ENCODE measurements at regions not wholly inside any gene's neighbourhood (a gene's known extent, or its start where the extent isn't known, plus 50 kb on each side); places are given as distances from the start of the nearest gene placed in this dataset.
"Not testable (repeated sequence)": the region's sequence is repeated elsewhere in the genome, so short reads cannot be mapped to it uniquely, and the experiment has no call there.

DNA sequence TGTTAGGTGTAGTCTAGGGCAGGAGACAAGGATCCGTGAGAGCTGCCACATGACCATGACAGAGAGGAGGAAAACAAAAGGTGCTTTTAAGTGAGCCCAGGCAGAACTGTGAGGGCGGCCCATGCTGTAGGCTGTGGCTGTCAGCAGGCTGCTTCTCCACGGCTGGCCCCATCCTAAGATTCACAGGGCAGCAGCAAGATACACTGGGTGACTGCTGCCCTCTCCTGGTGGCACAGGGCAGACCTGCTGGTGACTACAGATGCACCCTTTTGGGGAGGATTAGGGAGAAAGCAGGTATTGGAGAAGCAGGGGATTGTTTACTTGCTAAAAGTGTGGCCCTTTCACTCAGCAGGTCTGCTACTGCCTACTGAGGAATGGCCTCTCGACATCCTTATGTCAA lies 112.2 kb upstream of the CCZ1B start:
- TF ChIP-seq, protein P1, sequence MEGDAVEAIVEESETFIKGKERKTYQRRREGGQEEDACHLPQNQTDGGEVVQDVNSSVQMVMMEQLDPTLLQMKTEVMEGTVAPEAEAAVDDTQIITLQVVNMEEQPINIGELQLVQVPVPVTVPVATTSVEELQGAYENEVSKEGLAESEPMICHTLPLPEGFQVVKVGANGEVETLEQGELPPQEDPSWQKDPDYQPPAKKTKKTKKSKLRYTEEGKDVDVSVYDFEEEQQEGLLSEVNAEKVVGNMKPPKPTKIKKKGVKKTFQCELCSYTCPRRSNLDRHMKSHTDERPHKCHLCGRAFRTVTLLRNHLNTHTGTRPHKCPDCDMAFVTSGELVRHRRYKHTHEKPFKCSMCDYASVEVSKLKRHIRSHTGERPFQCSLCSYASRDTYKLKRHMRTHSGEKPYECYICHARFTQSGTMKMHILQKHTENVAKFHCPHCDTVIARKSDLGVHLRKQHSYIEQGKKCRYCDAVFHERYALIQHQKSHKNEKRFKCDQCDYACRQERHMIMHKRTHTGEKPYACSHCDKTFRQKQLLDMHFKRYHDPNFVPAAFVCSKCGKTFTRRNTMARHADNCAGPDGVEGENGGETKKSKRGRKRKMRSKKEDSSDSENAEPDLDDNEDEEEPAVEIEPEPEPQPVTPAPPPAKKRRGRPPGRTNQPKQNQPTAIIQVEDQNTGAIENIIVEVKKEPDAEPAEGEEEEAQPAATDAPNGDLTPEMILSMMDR (IDR thresholded peaks at IDR 0.05): peak in 4 of 7 experiments; percentile 19 to 40 (median 28)
- 15 to 47% (median 19%) methylated on average over 3 to 4 of the region's 4 CpGs for WGBS, 5 donors
- H3K4me3 ChIP-seq; H3K36me3 ChIP-seq; intact Hi-C loops (cut with DNase I; ENCODE audit: low total_unique reads); H3K27me3 ChIP-seq; H3K27ac ChIP-seq; H3K9me3 ChIP-seq; H3K4me1 ChIP-seq: not testable (repeated sequence)
- peak; percentile 18 to 35 for DNase-seq

DNA sequence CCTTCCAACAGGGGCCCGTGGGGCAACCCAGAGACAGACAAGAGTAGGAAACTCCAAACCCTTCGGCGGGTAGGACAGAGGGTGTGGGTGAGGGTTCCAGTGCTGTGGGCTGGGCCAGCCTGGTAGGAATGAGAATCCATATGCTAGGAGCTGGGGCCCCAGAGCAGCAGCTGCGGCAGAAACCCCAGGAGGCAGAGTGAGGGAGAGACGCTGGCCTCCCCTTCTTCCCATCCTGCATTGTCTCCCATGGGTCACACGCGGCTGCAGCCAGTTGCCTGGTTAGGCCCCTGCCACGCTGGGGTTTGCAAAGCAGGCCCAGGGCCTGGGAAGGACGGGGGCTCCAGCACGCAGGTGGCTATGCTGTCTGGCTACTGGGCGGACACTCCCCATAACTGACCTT lies 113.1 kb upstream of the CCZ1B start:
- H3K4me3 ChIP-seq; DNase-seq; H3K36me3 ChIP-seq; H3K27me3 ChIP-seq; H3K9me3 ChIP-seq; H3K4me1 ChIP-seq; intact Hi-C loops (cut with DNase I; ENCODE audit: low total_unique reads); H3K27ac ChIP-seq: not testable (repeated sequence)
- WGBS, 5 donors: 82 to 89% (median 86%) methylated on average over 11 of the region's 11 CpGs

DNA sequence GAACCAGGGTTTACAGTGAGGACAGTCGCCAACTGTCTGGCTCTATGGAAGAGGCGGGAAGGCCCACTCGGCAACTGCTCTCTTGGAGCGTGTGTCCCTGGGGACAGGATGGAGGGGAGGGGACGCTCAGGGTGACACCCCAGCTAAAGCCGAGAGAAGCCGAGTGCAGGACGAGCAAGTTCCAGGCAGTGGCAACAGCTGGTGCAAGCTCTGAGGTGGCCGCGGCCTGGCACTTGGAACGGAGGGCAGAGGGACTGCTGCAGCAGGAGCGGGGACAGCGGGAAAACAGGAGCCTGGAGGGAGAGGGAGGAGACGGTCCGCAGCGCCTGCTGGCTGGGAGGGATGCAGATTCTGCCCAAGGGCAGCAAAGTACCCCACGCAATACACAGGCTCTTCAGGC lies 113.8 kb upstream of the CCZ1B start:
- H3K4me3 ChIP-seq; H3K27me3 ChIP-seq; H3K4me1 ChIP-seq; H3K9me3 ChIP-seq; H3K27ac ChIP-seq; DNase-seq; H3K36me3 ChIP-seq; intact Hi-C loops (cut with DNase I; ENCODE audit: low total_unique reads): not testable (repeated sequence)
- WGBS, 5 donors: 84 to 90% (median 86%) methylated on average over 7 to 17 of the region's 17 CpGs

DNA sequence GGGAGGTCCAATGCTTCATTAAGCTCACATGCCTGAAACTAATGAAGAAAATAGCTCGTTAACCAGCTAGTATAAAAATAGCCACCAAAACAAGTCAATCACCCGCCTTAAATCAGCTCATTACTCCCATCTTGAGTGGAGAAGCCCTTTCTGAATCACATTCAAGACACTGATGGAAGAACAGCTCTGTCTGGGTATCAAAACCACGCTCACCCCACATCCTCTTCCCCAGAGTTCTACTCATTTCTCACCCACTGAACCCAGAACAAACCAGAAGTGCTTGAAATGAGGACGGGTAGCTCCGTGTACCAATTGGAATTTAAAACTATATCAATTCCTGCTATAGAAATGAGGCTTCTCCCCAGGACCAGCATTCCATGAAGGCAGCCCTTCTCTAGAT lies 120.8 kb upstream of the CCZ1B start:
- H3K4me3 ChIP-seq; H3K27ac ChIP-seq; H3K36me3 ChIP-seq; intact Hi-C loops (cut with DNase I; ENCODE audit: low total_unique reads); H3K4me1 ChIP-seq; H3K9me3 ChIP-seq; H3K27me3 ChIP-seq; DNase-seq: not testable (repeated sequence)
- 70 to 85% (median 81%) methylated on average over 5 of the region's 5 CpGs for WGBS, 5 donors

DNA sequence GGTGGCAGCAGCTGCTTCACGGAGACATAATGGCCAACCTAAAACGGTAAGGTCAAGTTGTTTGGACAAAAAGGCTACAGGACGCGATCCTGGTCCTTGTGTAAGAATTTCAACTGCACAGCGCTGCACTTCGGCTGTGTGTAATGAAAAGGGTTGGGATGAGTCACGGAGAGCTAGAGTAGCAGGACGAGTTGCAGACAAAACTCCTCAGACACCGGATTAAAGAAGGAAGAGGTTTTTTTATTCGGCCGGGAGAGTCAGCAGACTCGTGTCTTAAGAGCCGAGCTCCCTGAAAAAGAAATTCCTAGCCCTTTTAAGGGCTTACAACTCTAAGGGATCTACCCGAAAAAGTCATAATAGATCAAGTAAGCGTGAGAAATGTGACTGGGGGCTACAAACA lies 124.2 kb upstream of the CCZ1B start:
- intact Hi-C loops (cut with DNase I; ENCODE audit: low total_unique reads); H3K9me3 ChIP-seq; H3K27ac ChIP-seq; H3K4me3 ChIP-seq; H3K27me3 ChIP-seq; DNase-seq; H3K4me1 ChIP-seq; H3K36me3 ChIP-seq: not testable (repeated sequence)
- WGBS, 5 donors: 15 to 53% (median 21%) methylated on average over 15 of the region's 15 CpGs

DNA sequence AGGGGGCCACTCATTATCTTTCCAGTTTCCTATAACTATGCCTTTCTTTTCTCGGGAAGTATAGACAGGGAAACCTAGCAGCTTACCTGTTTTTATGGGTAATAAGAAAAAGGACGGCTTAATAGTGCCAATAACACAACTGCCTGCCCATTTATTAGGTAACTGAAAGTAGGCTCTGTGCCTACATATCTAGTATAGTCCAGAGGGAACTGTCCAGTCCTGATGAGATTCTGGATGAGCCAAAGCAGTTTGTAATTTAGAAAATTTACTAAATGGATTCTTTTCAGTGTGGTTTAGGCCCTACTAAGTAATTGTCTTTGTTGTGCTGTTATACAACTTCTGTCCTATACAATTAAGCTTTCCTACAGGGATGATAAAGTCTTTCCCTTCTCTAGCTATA lies 125.5 kb upstream of the CCZ1B start:
- H3K36me3 ChIP-seq; H3K27ac ChIP-seq; intact Hi-C loops (cut with DNase I; ENCODE audit: low total_unique reads); H3K27me3 ChIP-seq; H3K4me1 ChIP-seq; H3K4me3 ChIP-seq; DNase-seq; H3K9me3 ChIP-seq: not testable (repeated sequence)
- 82 to 94% (median 90%) methylated on average over 2 of the region's 2 CpGs for WGBS, 5 donors

DNA sequence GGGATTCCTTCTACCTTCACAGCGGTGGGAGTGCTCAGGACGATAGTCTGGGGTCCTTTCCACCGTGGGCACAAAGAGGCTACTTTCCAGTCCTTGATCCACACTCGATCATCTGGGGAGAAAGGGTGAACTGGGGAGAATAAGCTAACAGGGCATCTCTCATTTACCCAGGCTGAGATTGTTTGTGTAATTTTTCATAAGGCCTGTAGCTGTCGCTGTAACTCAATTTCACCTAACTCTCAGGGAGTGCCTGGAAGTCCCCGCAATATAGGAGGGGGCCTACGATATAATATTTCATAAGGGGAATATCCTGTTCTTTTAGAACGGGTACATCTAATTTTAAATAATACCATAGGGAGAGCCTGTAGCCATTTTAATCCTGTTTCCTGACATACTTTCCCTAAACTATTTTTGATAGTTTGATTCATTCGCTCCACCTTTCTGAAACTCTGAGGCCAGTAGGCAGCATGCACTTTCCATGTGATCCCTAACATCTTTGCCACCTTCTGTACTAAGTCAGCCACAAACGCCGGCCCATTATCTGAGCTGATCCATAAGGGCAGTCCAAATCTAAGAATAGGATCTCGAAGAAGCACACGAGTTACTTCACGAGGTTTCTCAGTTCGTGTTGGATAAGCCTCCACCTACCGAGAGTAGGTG lies 127.2 kb upstream of the CCZ1B start:
- H3K27ac ChIP-seq: peak overlapping the region in 3 of 5 donors; percentile 72 to 76 (median 76)
- 20 to 39% (median 34%) methylated on average over 15 to 16 of the region's 16 CpGs for WGBS, 5 donors
- H3K4me3 ChIP-seq: peak overlapping the region in 1 of 4 donors; percentile 26
- H3K9me3 ChIP-seq; DNase-seq; H3K4me1 ChIP-seq; intact Hi-C loops (cut with DNase I; ENCODE audit: low total_unique reads); H3K27me3 ChIP-seq; H3K36me3 ChIP-seq: not testable (repeated sequence)
- TF ChIP-seq, protein P1 (IDR thresholded peaks at IDR 0.05): peak in 4 of 7 experiments; percentile 24 to 43 (median 27)
